Mucosa of stomach (tissue), 1 donor: ENCODE measurements at regions not wholly inside any gene's neighbourhood (a gene's known extent, or its start where the extent isn't known, plus 50 kb on each side); places are given as distances from the start of the nearest gene placed in this dataset.

Experiments used
- H3K27me3 ChIP-seq: one replicate; pipeline ENCODE4 v1.7.0; 2013; ENCODE audit warnings: mild to moderate bottlenecking, low read length; ENCODE audit not compliant: control insufficient read depth, insufficient read depth
- H3K36me3 ChIP-seq: one replicate; pipeline ENCODE4 v1.7.0; 2013; ENCODE audit warnings: low read length; ENCODE audit not compliant: control insufficient read depth, insufficient read depth
- H3K4me1 ChIP-seq: one replicate; pipeline ENCODE4 v1.7.0; 2013; ENCODE audit warnings: mild to moderate bottlenecking, low read length; ENCODE audit not compliant: control insufficient read depth, insufficient read depth
- H3K4me3 ChIP-seq: one replicate; pipeline ENCODE4 v1.7.0; 2013; ENCODE audit warnings: low read length
- H3K9ac ChIP-seq: one replicate; pipeline ENCODE4 v1.7.0; 2013; ENCODE audit warnings: mild to moderate bottlenecking, low read length, moderate library complexity
- H3K9me3 ChIP-seq: one replicate; pipeline ENCODE4 v1.7.0; 2013; ENCODE audit warnings: mild to moderate bottlenecking, low read length, moderate library complexity; ENCODE audit not compliant: control insufficient read depth
- donor health status: Pancreatic carcinoma.

GRCh38 chr1:209213989-209214388, 369.5 kb upstream of the CAMK1G start:
- H3K9ac ChIP-seq: no peak overlapping the region
- H3K36me3 ChIP-seq: no peaks in the 10 kb centered on the region
- H3K4me1 ChIP-seq: no peaks in the 10 kb centered on the region
- no peaks in the 10 kb centered on the region for H3K9me3 ChIP-seq
- H3K4me3 ChIP-seq: no peak overlapping the region
- H3K27me3 ChIP-seq: peaks cover 17% of the 10 kb centered on the region

DNA sequence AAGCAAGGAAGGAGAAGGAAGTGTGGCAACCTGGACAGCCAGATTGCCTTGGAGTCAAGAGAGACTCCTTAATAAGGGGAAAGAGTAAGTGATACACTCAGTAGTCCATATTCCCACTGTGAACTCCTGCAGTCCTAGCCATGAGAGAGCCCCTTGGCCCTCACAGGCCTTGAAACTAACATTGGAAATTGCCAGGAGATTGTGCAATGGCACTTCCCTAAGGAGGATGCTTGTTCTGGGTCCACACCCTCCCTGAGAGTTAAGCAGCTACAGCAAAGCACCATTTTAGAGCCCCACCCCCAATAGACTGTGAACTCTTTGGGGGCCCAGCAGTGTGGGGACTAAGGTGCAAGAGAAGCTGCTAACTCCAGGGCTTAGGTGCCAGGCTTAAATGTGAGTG, 367.7 kb upstream of the CAMK1G start:
- Histone ChIP-seq H3K4me1 (no peaks in the 10 kb centered on the region), H3K9me3 (no peaks in the 10 kb centered on the region), H3K27me3 (peaks cover 5% of the 10 kb centered on the region), H3K36me3 (no peaks in the 10 kb centered on the region), H3K9ac (no peak overlapping the region), H3K4me3 (no peak overlapping the region)

DNA sequence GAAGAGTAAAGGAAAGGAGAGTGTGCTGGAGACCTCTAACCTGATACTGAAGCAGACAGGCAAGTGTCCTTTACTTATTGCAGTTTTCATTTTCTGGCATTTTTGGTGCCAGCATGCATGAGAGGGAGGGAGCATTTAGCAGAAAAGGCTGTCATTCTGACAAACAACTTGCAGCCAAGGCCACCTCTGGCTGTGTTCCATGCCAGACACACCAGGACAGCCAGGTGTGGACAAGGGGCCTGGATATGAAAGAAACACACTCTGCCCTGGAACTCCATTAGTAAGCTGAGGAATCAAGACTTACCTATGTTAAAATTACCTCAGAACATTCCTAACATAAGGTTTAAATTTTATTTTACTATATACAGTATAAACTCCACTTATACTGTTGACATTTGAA, 365.4 kb upstream of the CAMK1G start:
- no peaks in the 10 kb centered on the region for H3K36me3 ChIP-seq
- H3K9ac ChIP-seq: no peak overlapping the region
- no peaks in the 10 kb centered on the region for H3K4me1 ChIP-seq
- no peak overlapping the region for H3K4me3 ChIP-seq
- H3K9me3 ChIP-seq: no peaks in the 10 kb centered on the region
- peaks cover 3% of the 10 kb centered on the region for H3K27me3 ChIP-seq

GRCh38 chr1:209218981-209219380, 364.5 kb upstream of the CAMK1G start:
- H3K4me3 ChIP-seq: no peak overlapping the region
- H3K27me3 ChIP-seq: peaks cover 3% of the 10 kb centered on the region
- no peaks in the 10 kb centered on the region for H3K9me3 ChIP-seq
- H3K4me1 ChIP-seq: no peaks in the 10 kb centered on the region
- no peak overlapping the region for H3K9ac ChIP-seq
- H3K36me3 ChIP-seq: no peaks in the 10 kb centered on the region

- H3K4me3 ChIP-seq: no peak overlapping the region
- H3K27me3 ChIP-seq: peaks cover 3% of the 10 kb centered on the region
- no peaks in the 10 kb centered on the region for H3K4me1 ChIP-seq
- no peak overlapping the region for H3K9ac ChIP-seq
- H3K36me3 ChIP-seq: no peaks in the 10 kb centered on the region
- no peaks in the 10 kb centered on the region for H3K9me3 ChIP-seq
Measured at GRCh38 chr1:209219791-209220524, 363.6 kb upstream of the CAMK1G start.

DNA sequence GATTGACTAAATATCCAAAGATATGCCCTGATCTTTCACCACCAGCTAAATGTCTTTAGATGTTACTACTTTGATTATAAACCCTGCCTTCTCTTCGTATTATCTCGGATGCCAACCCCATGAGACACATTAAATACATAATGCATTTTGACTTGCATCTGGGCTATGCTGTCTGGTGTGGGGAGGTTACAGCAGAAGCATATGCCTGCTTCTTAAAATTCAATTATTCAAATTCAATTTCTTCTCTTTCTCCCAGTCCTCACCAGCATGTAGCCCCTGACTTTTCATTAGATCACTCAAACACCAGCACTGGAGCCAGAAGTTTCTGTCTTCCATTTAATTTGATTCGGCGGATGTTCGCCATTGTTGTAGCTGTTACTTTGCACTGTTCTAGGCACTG, 360.7 kb upstream of the CAMK1G start:
- no peak overlapping the region for H3K9ac ChIP-seq
- H3K36me3 ChIP-seq: no peaks in the 10 kb centered on the region
- H3K4me1 ChIP-seq: no peaks in the 10 kb centered on the region
- no peaks in the 10 kb centered on the region for H3K9me3 ChIP-seq
- no peaks in the 10 kb centered on the region for H3K27me3 ChIP-seq
- H3K4me3 ChIP-seq: no peak overlapping the region

DNA sequence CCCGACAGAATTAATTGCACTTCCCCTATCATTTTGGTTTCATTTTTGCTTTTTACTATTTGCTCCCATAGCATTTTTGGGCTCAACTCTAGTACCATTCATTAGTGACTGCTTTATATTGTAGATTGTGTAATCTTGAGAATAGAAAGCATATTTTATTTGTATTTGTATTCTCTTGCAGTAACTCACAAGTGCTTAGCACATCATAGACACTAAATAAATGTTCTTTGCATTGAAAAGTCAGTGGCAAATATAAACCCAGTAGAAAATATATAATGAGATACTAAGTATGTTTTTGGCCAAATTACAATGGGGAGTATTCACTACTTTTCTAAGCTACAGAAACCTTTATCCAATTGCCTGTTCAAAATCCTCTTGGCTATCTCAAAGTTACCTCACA, 359.7 kb upstream of the CAMK1G start:
- H3K9ac ChIP-seq: no peak overlapping the region

GRCh38 chr1:209224886-209225285, 358.6 kb upstream of the CAMK1G start:
- no peaks in the 10 kb centered on the region for H3K27me3 ChIP-seq
- H3K9ac ChIP-seq: no peak overlapping the region
- H3K36me3 ChIP-seq: no peaks in the 10 kb centered on the region
- no peaks in the 10 kb centered on the region for H3K4me1 ChIP-seq
- H3K4me3 ChIP-seq: no peak overlapping the region
- H3K9me3 ChIP-seq: no peaks in the 10 kb centered on the region

More for the DNA sequence above, 359.7 kb upstream of the CAMK1G start:
- Histone ChIP-seq H3K27me3 (no peaks in the 10 kb centered on the region), H3K9me3 (no peaks in the 10 kb centered on the region), H3K4me1 (no peaks in the 10 kb centered on the region), H3K36me3 (no peaks in the 10 kb centered on the region), H3K4me3 (no peak overlapping the region)

DNA sequence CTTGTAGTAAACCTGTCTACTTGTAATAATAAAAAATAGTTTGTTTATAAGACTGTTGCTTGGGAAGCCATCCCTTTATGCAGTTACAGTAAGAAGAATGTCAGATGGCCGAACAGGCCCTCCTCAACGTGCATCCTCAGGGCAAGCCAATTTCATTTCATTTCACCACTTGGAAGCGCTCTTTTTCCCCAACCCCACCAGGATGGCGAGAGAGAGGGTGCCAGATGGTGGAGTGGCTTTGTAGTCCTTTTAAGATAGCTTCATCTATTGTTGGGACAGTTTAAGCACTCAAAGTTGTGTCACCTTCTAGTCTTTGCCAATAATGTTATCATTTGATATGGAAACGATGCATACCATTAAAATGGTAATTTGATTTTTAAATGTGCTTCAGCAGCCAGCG, 356.3 kb upstream of the CAMK1G start:
- Histone ChIP-seq H3K9me3 (no peaks in the 10 kb centered on the region), H3K9ac (no peak overlapping the region), H3K4me3 (no peak overlapping the region), H3K36me3 (no peaks in the 10 kb centered on the region), H3K27me3 (no peaks in the 10 kb centered on the region), H3K4me1 (no peaks in the 10 kb centered on the region)

- H3K4me3 ChIP-seq: no peak overlapping the region
- no peaks in the 10 kb centered on the region for H3K27me3 ChIP-seq
- no peaks in the 10 kb centered on the region for H3K9me3 ChIP-seq
- H3K9ac ChIP-seq: no peak overlapping the region
- H3K4me1 ChIP-seq: no peaks in the 10 kb centered on the region
- H3K36me3 ChIP-seq: no peaks in the 10 kb centered on the region
Measured at GRCh38 chr1:209227941-209228340, 355.6 kb upstream of the CAMK1G start.

- Histone ChIP-seq H3K27me3 (no peaks in the 10 kb centered on the region), H3K36me3 (no peaks in the 10 kb centered on the region), H3K4me1 (no peaks in the 10 kb centered on the region), H3K9me3 (no peaks in the 10 kb centered on the region), H3K9ac (no peak overlapping the region), H3K4me3 (no peak overlapping the region)
Measured at GRCh38 chr1:209229494-209230061, 353.9 kb upstream of the CAMK1G start.

DNA sequence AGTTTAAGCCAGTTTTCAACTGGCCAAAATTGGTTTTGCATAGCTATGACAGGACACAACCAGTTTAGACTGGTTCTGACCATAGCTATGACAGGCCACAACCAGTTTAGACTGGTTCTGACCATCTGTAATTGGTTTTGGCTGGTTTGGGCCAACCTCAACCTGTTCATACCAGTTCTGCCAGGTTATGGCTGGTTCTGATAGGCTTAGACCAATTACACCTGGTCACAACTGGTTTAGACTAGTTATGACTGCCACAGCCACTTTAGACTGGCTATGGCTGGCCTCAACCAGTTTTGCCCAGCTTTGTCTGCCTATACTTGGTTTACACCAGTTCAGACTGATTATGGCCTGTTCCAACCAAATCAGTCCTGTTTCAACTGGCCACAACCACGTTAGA, 353.2 kb upstream of the CAMK1G start:
- no peaks in the 10 kb centered on the region for H3K27me3 ChIP-seq
- H3K9ac ChIP-seq: no peak overlapping the region
- H3K4me3 ChIP-seq: no peak overlapping the region
- no peaks in the 10 kb centered on the region for H3K4me1 ChIP-seq
- no peaks in the 10 kb centered on the region for H3K9me3 ChIP-seq
- H3K36me3 ChIP-seq: no peaks in the 10 kb centered on the region
